BLaER1 (cell line): ENCODE measurements at regions not wholly inside any gene's neighbourhood (a gene's known extent, or its start where the extent isn't known, plus 50 kb on each side); places are given as distances from the start of the nearest gene placed in this dataset.

ENCODE experiments used
- H3K27ac ChIP-seq: shearing (Covaris generic); formaldehyde crosslinking; 2 replicates; pipeline ENCODE4 v1.8.1; 2022
- H3K27me3 ChIP-seq: shearing (Covaris generic); formaldehyde crosslinking; 2 replicates; pipeline ENCODE4 v1.8.1; 2022
- H3K36me3 ChIP-seq: shearing (Covaris generic); formaldehyde crosslinking; 2 replicates; pipeline ENCODE4 v1.8.1; 2022
- H3K4me1 ChIP-seq: shearing (Covaris generic); formaldehyde crosslinking; 2 replicates; pipeline ENCODE4 v1.8.1; 2022
- H3K4me2 ChIP-seq: shearing (Covaris generic); formaldehyde crosslinking; 2 replicates; pipeline ENCODE4 v1.8.1; 2022
- H3K4me3 ChIP-seq: shearing (Covaris generic); formaldehyde crosslinking; 2 replicates; pipeline ENCODE4 v1.8.1; 2022
- H3K9ac ChIP-seq: shearing (Covaris generic); formaldehyde crosslinking; 2 replicates; pipeline ENCODE4 v1.8.1; 2022
- H3K9me3 ChIP-seq: shearing (Covaris generic); formaldehyde crosslinking; 2 replicates; pipeline ENCODE4 v1.8.1; 2022
- H4K20me1 ChIP-seq: shearing (Covaris generic); formaldehyde crosslinking; 2 replicates; pipeline ENCODE4 v1.8.1; 2022
- Cebpa-rat ChIP-seq: shearing (Covaris generic); IDR thresholded peaks from 2 replicates; pipeline ENCODE4 v1.8.1; 2022

DNA sequence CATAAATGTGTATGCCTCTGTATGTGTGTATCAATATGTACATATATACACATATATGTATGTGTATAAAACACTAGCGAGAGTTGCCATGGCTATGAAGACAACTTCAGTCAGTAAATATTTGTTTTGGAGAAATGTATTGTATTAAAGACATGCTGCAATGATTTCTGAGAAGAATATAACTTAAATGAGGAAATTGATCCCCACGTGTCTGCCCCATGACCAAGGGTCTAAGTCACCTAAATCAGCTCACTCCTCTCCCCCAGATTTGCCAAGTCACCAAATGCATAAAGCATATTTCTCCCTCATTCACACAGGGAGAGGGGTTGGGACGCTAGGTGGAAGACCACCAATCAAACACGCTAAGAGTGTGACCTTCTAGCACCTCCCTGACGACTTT is 58.3 kb upstream of the LYST start:
- Histone ChIP-seq H3K27me3 (no peaks in the 10 kb centered on the region), H3K9me3 (no peaks in the 10 kb centered on the region), H3K27ac (no peak overlapping the region), H3K9ac (no peak overlapping the region), H3K4me2 (no peak overlapping the region), H4K20me1 (no peaks in the 10 kb centered on the region), H3K4me3 (no peak overlapping the region), H3K36me3 (no peaks in the 10 kb centered on the region), H3K4me1 (peaks cover 47% of the 10 kb centered on the region)
- TF ChIP-seq Cebpa-rat = no peak

DNA sequence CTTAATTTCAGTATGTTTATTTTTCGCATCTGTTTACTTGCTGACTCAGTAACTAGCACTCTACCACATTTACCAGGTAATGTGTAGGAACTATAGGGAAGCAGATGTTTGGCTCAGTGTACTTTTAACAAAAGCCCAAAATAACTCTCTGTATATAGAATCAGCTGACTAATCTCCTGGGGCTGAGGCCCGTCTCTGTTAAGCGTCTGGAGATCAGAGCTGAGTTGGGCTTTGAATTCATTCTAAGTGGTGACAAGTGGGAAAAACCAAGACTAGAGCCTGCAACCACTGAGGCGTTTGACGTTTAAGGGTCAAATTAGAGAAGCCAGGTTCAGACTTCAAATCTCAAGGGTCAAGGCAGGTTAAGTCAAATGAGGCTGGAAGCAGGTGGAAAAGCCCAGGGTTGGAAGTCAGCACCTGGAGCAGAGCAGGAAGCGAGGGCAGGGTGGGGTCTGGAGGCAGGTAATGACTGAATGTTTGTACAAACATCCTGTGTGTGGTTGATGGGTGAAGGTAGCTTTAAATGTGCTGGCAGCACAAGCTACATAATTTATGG is 56.8 kb upstream of the LYST start:
- H3K27ac ChIP-seq = peak overlapping the region; percentile 52

DNA sequence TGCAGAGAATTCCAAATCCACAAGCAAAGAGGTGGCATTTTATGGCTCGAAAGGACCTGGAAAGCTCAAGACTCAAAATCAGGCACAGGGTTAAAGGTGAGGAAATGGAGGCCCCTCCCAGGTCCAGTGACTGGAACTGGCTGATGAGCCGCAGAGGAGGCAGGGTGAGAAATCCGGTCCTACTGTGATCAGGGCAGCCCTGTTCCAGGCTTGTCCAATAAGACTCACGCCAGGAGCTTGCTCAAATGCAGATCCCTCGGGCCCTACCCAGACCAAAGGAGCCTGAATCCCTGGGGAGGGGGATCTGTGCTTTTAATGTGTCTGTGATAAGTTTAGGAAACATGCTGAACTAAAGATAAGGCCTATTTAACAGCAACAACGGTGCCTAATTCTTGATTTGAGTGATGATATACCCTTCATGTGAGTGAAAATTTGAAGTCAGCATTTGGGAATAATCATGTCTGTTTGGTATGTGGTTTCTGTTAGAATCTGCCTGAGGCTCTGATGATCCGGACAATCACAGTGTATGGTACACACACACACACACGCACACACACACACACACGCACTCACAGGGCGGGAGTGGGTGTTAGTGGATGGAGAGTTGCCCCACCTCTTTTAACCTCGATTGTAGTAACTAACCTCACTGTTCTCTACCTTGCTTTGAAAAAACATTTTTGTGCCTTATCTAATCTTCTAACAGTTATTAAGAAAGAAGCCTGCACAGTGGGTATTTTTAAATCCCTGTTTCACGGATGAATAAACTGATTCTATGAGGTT is 54.1 kb upstream of the LYST start:
- Histone ChIP-seq H3K4me3 (no peak overlapping the region), H3K9me3 (no peaks in the 10 kb centered on the region), H3K4me2 (peak overlapping the region; percentile 75), H3K27ac (peak overlapping the region; percentile 52), H3K27me3 (no peaks in the 10 kb centered on the region), H3K9ac (peak overlapping the region; percentile 11; the same call in 1 of the 2 replicates), H4K20me1 (no peaks in the 10 kb centered on the region), H3K36me3 (no peaks in the 10 kb centered on the region), H3K4me1 (peaks cover 80% of the 10 kb centered on the region)
- no peak for TF ChIP-seq Cebpa-rat

More for the DNA sequence above, 56.8 kb upstream of the LYST start:
- no peak overlapping the region; the same call in 1 of the 2 replicates for H3K4me3 ChIP-seq
- no peaks in the 10 kb centered on the region for H3K27me3 ChIP-seq
- peaks cover 61% of the 10 kb centered on the region for H3K4me1 ChIP-seq
- H3K4me2 ChIP-seq = peak overlapping the region; percentile 75
- TF ChIP-seq Cebpa-rat = no peak
- no peaks in the 10 kb centered on the region for H4K20me1 ChIP-seq
- H3K9ac ChIP-seq = 0 out of 2 replicates have a peak overlapping the region, but pooled peaks have one; percentile 7
- no peaks in the 10 kb centered on the region for H3K36me3 ChIP-seq
- H3K9me3 ChIP-seq = no peaks in the 10 kb centered on the region

DNA sequence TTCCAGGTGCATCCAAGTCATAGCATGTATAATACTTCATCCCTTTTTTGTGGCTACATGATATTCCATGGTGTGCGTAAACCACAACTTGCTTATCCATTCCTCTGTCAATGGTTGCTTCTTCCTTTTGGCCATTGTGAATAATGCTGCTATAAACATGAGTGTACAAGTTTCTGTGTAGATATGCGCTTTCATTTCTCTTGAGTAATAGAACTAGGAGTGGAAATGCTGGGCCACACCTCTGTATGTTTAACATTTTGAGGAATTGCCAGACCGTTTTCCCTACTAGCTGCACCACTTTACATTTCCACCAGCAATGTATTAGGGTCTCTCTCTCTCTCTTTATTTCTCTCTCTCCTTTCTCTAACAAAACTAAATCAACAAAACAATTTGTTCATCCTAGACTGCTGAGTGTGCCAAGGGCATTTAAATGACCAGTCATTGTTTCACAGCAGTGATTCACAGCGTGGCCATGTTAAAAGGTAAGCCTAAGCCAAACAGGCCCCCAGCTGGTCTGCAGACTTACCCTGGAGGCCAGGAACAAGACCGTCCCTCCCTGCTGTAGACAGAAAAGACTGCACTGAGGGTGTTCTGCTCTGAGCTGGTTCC is 53.2 kb upstream of the LYST start:
- no peak for TF ChIP-seq Cebpa-rat
- Histone ChIP-seq H3K4me1 (peaks cover 80% of the 10 kb centered on the region), H3K9me3 (no peaks in the 10 kb centered on the region), H3K9ac (peak overlapping the region; percentile 11; the same call in 1 of the 2 replicates), H3K27ac (peak overlapping the region; percentile 52; the same call in 1 of the 2 replicates), H3K4me2 (peak overlapping the region; percentile 75), H3K4me3 (no peak overlapping the region), H4K20me1 (no peaks in the 10 kb centered on the region), H3K27me3 (no peaks in the 10 kb centered on the region), H3K36me3 (no peaks in the 10 kb centered on the region)

DNA sequence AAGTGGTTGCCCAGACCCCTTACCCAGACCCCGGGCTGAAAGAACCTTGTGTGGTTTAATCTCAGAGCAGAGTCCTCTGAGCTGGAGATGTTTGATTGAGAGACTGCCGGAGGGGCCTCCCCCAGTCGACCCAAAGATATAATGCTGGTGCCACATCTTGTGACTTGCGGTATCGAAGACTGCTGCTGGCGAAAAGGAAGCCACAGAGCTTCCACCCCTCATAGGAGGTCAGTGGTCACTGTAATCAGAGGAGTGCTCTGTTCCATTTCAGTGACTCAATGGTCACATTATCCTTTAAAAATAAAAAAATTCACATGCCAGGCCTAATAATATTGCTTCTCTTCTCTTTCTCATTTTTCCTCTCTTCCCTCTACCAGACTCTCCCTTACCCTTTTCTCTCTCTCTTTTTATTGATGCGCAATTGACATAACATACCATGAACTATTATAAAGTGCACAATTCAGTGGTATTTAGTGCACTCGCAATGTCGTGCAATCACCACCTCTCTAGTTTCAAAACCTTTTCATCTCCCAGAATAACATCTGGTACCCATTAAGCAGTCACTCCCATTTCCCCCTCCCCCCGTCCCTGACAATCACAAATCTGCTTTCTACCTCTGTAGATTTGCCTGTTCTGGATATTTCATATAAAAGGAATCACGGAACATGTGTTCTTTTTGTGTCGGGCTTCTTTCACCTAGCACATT is 52.6 kb upstream of the LYST start:
- Histone ChIP-seq H3K27ac (no peak overlapping the region; the same call in 1 of the 2 replicates), H3K9me3 (no peaks in the 10 kb centered on the region), H3K4me1 (peaks cover 76% of the 10 kb centered on the region), H3K36me3 (no peaks in the 10 kb centered on the region), H3K9ac (no peak overlapping the region), H3K4me3 (no peak overlapping the region), H3K4me2 (peak overlapping the region; percentile 75), H4K20me1 (no peaks in the 10 kb centered on the region), H3K27me3 (no peaks in the 10 kb centered on the region)
- TF ChIP-seq Cebpa-rat = no peak

DNA sequence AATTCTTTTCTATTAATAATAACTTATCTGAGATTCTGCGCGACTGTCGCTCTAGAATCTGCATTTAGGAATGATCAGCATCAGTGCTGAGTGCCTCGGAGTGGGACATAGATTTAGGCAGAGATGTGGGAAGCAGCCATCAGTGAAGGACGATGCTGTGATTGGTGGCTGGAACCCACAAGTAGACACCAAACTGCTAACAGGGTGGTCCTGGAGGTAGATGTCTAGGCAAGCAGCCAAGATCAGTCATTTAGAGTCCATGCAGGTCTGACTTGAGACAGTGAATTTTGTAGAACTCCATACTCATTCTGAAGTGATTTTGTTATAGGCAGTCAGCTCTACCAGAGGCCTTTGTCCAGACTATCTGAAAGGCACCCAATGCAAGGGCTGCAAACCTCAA is 51.8 kb upstream of the LYST start:
- Histone ChIP-seq H3K4me2 (peak overlapping the region; percentile 75), H3K27ac (no peak overlapping the region)
- no peak for TF ChIP-seq Cebpa-rat

DNA sequence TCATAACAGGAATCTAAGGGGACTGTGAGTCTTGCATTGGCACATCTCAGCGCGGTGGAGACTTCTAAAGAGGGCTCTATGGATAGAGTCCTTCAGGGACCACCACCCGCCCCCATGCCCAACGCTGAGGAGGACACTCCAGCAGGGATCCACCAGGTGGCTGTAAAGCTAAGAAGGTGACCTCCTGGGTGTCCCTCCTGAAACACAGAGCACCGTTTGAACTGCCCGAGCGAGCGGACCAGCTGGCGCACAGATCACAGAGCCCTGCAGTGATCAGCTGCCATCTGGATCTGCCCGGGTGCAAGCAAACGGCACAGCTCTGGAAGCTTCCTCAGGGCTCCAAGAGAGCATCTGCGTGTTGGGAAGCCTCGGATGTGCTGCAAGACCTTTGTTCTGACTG is 51.3 kb upstream of the LYST start:
- Histone ChIP-seq H3K4me3 (no peak overlapping the region), H3K4me1 (peaks cover 63% of the 10 kb centered on the region), H3K36me3 (no peaks in the 10 kb centered on the region), H4K20me1 (no peaks in the 10 kb centered on the region), H3K4me2 (peak overlapping the region; percentile 75), H3K9ac (no peak overlapping the region), H3K27ac (no peak overlapping the region), H3K9me3 (no peaks in the 10 kb centered on the region), H3K27me3 (no peaks in the 10 kb centered on the region)
- TF ChIP-seq Cebpa-rat = no peak

More for the DNA sequence above, 51.8 kb upstream of the LYST start:
- Histone ChIP-seq H3K4me3 (no peak overlapping the region), H4K20me1 (no peaks in the 10 kb centered on the region), H3K4me1 (peaks cover 68% of the 10 kb centered on the region), H3K9ac (no peak overlapping the region), H3K27me3 (no peaks in the 10 kb centered on the region), H3K36me3 (no peaks in the 10 kb centered on the region), H3K9me3 (no peaks in the 10 kb centered on the region)

DNA sequence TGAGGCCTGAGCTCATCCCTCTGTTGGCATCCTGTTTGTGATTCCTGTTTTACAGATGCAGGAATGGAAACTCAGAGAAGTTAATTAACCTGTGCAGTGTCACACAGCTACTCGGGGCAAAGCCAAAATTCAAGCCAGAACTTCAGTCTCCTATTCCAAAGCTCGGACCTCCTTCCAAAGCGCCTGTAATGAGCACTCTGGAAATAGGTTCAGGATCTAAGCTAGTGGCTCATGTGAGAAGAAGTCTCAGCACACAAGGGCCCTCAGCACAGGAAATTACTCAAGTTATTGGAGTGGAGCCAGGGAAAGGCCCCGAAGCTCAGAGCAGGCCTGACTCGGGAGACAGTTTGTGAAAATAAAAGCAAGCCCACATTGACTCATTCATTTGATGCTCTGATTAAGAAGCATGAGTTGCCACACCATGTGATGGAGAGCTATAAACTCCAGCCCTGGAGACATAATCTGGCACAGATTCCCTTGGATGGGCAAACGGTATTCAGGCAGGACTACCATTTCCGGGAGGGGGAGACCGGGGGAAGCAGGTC is 50.6 kb upstream of the LYST start:
- Histone ChIP-seq H3K9me3 (no peaks in the 10 kb centered on the region), H3K4me1 (peaks cover 56% of the 10 kb centered on the region), H3K9ac (no peak overlapping the region; the same call in 1 of the 2 replicates), H4K20me1 (no peaks in the 10 kb centered on the region), H3K27ac (no peak overlapping the region), H3K4me3 (no peak overlapping the region), H3K27me3 (no peaks in the 10 kb centered on the region), H3K4me2 (peak overlapping the region; percentile 75), H3K36me3 (no peaks in the 10 kb centered on the region)
- no peak for TF ChIP-seq Cebpa-rat
